Nephron progenitor cell (in vitro differentiated cells): ENCODE measurements at regions not wholly inside any gene's neighbourhood (a gene's known extent, or its start where the extent isn't known, plus 50 kb on each side); places are given as distances from the start of the nearest gene placed in this dataset.

Experiments used
- DNase-seq: peaks from one replicate; pipeline ENCODE4 v3.0.0; 2021
- H3K27ac Mint-ChIP-seq: 2 replicates; pipeline ENCODE4 v1.8.0; 2021; ENCODE audit warnings: mild to moderate bottlenecking, moderate library complexity, mixed read lengths
- H3K27me3 Mint-ChIP-seq: 2 replicates; pipeline ENCODE4 v1.8.0; 2021; ENCODE audit warnings: mild to moderate bottlenecking, low read depth, mixed read lengths; ENCODE audit not compliant: poor library complexity
- H3K36me3 Mint-ChIP-seq: 2 replicates; pipeline ENCODE4 v1.8.0; 2021; ENCODE audit warnings: low read depth, mixed read lengths
- H3K4me1 Mint-ChIP-seq: 2 replicates; pipeline ENCODE4 v1.8.0; 2021; ENCODE audit warnings: mixed read lengths
- H3K4me3 Mint-ChIP-seq: 2 replicates; pipeline ENCODE4 v1.8.0; 2021; ENCODE audit warnings: mild to moderate bottlenecking, moderate library complexity, mixed read lengths
- H3K9me3 Mint-ChIP-seq: 2 replicates; pipeline ENCODE4 v1.8.0; 2021; ENCODE audit warnings: mild to moderate bottlenecking, moderate library complexity, mixed read lengths
- TF ChIP-seq, protein P1 (sequence below): fragments of 200-600 bp; sonication (generic); IDR thresholded peaks from 2 replicates; pipeline ENCODE4 v1.5.0; 2021; ENCODE audit warnings: antibody characterized with exemption

DNA sequence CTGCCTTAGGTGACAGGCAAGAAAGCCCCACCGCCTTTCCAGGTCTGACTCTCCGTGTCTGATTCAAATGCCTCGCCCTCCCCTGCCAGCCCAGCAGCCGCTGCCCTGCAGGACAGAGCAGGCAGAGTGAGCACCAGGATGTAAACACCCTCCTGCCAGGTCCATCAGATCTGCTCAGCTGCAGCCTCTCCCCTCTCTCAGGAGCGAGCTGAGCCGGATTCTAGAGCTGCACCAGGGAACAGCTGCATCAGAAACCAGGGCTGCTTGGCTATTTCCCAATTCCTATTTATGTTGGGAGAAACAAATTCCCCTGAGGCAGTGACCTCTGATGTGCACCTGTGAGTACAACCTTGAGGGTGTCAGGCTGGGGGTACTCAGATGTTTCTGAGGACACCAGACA is 121.5 kb upstream of the ZMIZ1 start:
- TF ChIP-seq, protein P1, sequence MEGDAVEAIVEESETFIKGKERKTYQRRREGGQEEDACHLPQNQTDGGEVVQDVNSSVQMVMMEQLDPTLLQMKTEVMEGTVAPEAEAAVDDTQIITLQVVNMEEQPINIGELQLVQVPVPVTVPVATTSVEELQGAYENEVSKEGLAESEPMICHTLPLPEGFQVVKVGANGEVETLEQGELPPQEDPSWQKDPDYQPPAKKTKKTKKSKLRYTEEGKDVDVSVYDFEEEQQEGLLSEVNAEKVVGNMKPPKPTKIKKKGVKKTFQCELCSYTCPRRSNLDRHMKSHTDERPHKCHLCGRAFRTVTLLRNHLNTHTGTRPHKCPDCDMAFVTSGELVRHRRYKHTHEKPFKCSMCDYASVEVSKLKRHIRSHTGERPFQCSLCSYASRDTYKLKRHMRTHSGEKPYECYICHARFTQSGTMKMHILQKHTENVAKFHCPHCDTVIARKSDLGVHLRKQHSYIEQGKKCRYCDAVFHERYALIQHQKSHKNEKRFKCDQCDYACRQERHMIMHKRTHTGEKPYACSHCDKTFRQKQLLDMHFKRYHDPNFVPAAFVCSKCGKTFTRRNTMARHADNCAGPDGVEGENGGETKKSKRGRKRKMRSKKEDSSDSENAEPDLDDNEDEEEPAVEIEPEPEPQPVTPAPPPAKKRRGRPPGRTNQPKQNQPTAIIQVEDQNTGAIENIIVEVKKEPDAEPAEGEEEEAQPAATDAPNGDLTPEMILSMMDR = no peak
- H3K27ac Mint-ChIP-seq = no peak overlapping the region
- H3K27me3 Mint-ChIP-seq = peaks cover 30% of the 10 kb centered on the region
- H3K36me3 Mint-ChIP-seq = no peaks in the 10 kb centered on the region
- no peak overlapping the region for H3K4me3 Mint-ChIP-seq
- no peak for DNase-seq
- H3K9me3 Mint-ChIP-seq = peaks cover 14% of the 10 kb centered on the region
- peaks cover 49% of the 10 kb centered on the region for H3K4me1 Mint-ChIP-seq

- DNase-seq = no peak
- Mint-ChIP-seq H3K27me3 (peaks cover 29% of the 10 kb centered on the region), H3K27ac (no peak overlapping the region), H3K4me3 (no peak overlapping the region), H3K36me3 (no peaks in the 10 kb centered on the region), H3K9me3 (peaks cover 9% of the 10 kb centered on the region), H3K4me1 (peaks cover 54% of the 10 kb centered on the region)
- TF ChIP-seq, protein P1 = no peak
Observed at GRCh38 chr10:78947733-78948132, 121.0 kb upstream of the ZMIZ1 start.

GRCh38 chr10:78948621-78949030 is 120.1 kb upstream of the ZMIZ1 start:
- no peaks in the 10 kb centered on the region for H3K36me3 Mint-ChIP-seq
- H3K4me3 Mint-ChIP-seq = no peak overlapping the region
- no peak for DNase-seq
- H3K4me1 Mint-ChIP-seq = peaks cover 63% of the 10 kb centered on the region
- TF ChIP-seq, protein P1 = no peak
- H3K9me3 Mint-ChIP-seq = no peaks in the 10 kb centered on the region
- no peak overlapping the region for H3K27ac Mint-ChIP-seq
- H3K27me3 Mint-ChIP-seq = peaks cover 22% of the 10 kb centered on the region

DNA sequence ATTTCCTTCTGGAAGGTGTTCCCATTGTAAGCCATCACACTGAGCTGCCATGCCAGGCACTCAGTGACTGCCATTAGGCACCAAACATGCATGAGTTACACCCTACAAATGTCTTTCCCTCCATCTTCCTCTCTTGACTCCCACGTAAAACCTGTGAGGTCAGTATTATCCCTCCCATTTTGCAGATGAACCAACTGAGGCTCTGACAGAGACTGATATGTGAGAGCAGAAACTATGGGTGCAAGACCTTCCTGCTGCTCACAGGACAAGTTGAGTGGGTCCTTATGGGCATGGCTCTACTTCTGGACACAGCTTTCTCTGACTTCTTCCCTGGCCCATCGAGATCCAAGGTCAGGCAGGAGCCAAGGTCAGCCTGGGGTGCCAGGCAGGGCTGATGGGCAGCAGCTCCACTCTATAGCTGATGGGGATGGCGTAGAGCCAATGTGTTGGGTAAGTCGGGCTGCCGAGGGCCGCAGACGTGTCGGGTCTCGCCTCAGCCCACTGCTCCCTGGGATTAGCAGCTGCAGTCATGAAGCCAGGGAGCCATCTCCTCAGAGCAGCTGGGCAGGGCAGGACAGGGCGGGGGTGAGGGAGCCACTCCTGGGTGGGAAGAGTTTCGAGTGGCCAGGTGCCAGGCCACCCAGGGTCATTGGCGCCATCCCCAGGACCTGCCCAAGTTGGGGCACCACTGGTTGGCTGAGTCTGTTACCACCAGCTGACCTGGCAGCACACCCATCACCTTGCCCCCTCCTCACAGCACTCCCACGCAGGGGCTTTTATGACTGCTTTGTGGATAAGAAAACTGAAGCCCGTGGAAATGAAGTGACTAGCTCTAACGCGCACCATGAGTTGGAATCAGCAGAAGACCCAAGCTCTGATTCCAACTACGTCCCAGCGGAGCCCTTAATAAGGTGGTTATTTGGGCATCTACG is 117.8 kb upstream of the ZMIZ1 start:
- no peak for DNase-seq
- H3K27ac Mint-ChIP-seq = no peak overlapping the region
- H3K4me1 Mint-ChIP-seq = peaks cover 63% of the 10 kb centered on the region
- peaks cover 9% of the 10 kb centered on the region for H3K27me3 Mint-ChIP-seq
- H3K4me3 Mint-ChIP-seq = no peak overlapping the region
- TF ChIP-seq, protein P1 = no peak
- no peaks in the 10 kb centered on the region for H3K36me3 Mint-ChIP-seq
- H3K9me3 Mint-ChIP-seq = no peaks in the 10 kb centered on the region

DNA sequence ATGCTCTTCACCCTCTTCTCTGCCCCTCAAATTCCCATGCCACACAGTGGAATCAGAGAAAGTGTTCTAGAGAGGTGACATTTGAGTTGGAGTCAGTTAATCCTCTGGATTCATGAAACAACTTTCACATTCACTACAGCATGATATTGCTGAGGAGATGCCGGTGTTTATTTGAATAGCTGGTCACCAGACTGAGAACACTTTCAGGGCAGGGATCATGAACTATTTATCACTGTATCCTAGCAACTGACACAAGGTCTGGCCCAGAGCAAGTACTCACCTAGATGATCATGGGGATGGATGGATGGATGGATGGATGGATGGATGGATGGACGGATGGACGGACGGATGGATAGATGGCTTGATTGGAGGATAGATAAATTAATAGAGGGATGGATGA is 116.7 kb upstream of the ZMIZ1 start:
- no peak for DNase-seq
- Mint-ChIP-seq H3K36me3 (no peaks in the 10 kb centered on the region), H3K27ac (no peak overlapping the region), H3K4me3 (no peak overlapping the region), H3K9me3 (no peaks in the 10 kb centered on the region), H3K4me1 (peaks cover 58% of the 10 kb centered on the region), H3K27me3 (peaks cover 5% of the 10 kb centered on the region)
- TF ChIP-seq, protein P1 = no peak

DNA sequence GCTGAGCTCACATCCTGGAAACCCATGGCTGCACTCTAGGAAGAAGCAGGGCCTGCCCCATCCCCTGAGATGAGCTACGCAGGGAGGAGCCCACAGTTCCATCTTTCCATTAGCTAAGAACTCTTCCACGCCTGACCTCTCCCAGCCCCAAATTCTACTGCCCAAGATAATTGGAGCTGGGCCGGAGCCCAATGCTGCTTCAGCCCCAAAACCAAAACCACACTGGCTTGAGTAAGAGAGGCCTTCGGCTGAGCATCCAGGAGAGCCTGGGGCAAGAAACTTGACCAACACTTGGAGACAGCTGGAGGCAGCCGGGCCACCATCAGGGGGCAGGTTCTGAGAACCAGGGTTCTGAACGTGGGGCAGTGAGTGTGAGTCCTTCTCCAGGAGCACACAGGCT is 116.1 kb upstream of the ZMIZ1 start:
- H3K4me3 Mint-ChIP-seq = no peak overlapping the region
- H3K27ac Mint-ChIP-seq = no peak overlapping the region
- no peaks in the 10 kb centered on the region for H3K9me3 Mint-ChIP-seq
- peaks cover 5% of the 10 kb centered on the region for H3K27me3 Mint-ChIP-seq
- no peak for DNase-seq
- H3K36me3 Mint-ChIP-seq = no peaks in the 10 kb centered on the region
- TF ChIP-seq, protein P1 = no peak
- peaks cover 58% of the 10 kb centered on the region for H3K4me1 Mint-ChIP-seq
